Glomerular visceral epithelial cell (primary cell): ENCODE measurements at regions not wholly inside any gene's neighbourhood (a gene's known extent, or its start where the extent isn't known, plus 50 kb on each side); places are given as distances from the start of the nearest gene placed in this dataset.

ENCODE experiments used
- DNase-seq: peaks from one replicate; pipeline ENCODE4 v3.0.0-alpha.2; 2016; ENCODE audit errors: extremely low spot score

DNA sequence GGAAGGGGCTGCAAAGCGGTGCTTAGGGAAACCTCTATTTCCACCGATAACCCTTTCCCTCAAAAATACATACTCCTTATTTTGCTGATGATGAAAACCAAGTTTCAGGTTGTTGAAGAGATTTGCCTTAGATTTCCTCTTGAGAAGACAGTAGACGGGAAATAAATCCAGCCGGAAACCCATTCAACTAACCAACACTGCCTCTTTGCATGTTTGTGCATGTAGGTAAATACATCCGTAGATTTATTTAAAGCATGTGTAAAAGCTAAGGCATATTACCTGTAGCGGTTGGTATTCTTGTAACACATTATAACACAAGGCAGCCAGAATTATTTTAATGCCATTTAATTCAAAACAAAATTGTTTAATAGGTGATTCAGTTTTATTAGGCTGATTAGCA is 136.3 kb upstream of the SLC22A23 start:
- DNase-seq: no peak

DNA sequence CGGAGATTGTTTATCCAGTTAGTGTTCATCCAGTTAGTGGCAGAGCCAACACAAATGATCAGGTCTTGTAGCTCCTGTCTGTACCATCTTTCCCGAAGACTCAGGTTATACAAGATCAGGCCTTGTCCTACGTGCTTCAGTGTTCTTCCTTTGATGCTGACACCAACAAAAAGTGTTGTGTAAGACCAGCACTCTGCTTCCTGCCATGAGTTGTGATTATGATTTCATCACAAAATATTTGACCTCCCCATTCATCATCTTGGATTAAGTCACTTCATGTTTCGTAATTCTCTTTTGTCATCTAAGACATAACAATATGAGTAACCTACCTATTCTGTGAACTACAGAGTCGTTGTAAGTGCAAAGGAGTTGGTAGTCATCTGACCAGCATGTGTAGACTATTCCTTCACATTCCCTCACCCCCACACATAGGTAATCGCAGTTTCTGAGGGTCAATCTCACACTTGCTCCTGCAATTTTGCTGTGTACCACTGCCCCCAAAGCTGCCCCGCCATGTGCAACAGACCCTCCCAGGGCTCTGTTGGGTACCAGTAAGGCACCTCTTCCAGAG is 135.6 kb upstream of the SLC22A23 start:
- peak; percentile 17 for DNase-seq

- no peak for DNase-seq
Measured at GRCh38 chr6:3591970-3592369, 135.1 kb upstream of the SLC22A23 start.

DNA sequence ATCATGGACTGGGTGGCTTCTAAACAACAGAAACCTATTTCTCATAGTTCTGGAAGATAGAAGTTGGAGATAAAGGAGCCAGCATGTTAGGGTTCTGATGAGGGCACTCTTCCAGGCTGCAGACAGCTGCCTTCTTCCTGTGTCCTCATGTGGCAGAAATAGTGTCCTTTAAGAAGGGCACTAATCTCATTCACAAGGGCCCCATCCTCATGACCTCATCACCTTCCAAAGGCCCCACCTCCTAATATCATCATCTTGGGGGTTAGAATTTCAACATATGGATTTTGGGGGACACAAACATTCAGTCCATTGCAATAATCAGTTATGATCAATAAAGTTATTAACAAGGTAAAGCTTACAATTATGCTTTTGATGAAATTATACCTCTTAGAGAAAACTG is 130.8 kb upstream of the SLC22A23 start:
- no peak for DNase-seq

DNA sequence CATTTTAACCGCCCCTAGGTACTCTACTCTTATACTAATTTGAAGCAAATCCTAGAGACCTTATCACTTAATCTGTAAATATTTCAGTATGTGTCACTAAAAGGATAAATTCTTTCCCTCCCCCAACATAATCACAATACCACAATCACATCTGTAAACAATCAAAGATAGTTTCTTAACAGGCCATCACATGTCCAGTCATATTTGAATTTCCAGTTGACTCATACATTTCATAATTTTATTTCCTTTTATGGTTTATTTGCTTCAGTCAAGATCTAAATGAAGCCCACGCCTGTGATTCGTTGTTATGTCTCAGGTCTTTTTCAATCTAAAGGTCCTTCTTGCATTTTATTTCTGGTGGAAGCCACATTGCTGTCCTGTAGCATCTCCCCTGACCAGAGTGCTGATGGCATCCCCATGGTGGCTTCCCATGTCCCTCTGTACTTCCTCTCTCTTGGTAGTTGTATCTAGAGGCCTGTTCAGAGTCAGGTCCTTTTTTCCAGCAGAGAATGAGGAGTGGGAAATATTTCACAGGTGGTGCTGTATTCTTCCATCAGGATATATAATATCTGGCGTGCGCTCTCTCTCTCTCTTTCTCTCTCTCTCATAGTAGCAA is 128.6 kb upstream of the SLC22A23 start:
- DNase-seq: no peak

GRCh38 chr6:3584606-3585005 is 127.8 kb upstream of the SLC22A23 start:
- DNase-seq: no peak

DNA sequence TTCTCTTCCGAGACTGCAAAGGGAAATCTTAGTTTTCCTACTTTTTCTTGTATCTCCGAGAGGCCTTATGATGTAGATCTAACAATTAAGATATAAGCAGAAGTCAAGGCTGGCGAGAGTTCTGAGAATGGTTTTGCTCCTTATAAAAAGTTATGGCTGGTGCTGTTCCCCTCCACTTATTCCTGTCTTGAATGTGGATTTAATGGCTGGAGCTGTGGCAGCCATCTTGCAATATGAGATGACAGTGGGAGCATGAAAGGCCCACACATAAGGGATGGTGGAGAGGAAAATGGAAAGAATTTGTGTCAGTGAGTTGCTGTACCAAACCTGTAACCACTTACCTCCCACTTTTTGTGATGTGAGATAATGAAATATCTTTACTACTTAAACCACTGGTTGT is 124.6 kb upstream of the SLC22A23 start:
- no peak for DNase-seq

DNA sequence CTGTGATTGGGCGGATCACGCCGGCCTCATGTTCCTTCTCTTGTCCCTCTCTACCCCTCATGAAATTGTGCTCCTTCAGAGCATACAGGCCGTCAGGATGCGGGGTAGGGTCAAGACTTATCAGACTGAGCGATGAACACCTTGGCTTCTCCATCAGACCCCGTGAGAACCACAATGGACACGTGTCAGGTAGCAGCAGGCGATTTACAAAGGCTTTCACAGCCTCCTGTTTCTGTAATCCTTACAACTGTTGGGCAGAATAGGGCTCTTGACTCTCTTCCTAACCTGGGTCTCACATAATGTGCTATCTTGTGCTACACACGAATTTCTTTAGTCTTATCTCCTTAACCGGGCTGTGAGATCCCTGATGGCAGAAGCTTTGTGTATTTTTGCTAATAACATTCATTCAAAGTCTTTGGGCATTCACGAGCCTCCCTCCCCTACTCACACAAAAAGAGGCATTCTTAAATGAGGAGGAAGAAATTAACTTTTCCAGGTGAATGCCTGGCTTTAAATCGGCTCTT is 122.9 kb upstream of the SLC22A23 start:
- no peak for DNase-seq

- no peak for DNase-seq
Measured at GRCh38 chr6:3578981-3579380, 122.1 kb upstream of the SLC22A23 start.

DNA sequence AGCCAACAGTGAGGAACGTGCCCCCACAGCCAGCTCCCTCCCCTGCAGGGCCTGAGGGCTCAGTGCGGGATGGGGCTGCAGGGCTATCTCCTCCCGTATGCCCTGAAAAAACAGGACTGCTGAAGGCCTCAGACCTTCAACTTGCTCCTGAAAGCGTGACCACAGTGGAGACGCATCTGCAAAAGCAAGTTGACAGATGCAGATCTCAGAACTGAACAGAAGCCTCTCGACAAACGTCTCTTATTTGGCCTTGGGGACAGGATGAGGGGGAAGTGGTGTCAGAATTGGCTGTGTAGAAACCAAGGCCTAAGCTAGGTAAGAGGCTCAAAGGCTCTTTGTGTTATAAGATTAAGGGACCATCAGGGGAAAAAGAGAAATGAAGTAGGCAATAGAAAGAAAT is 120.7 kb upstream of the SLC22A23 start:
- no peak for DNase-seq

DNA sequence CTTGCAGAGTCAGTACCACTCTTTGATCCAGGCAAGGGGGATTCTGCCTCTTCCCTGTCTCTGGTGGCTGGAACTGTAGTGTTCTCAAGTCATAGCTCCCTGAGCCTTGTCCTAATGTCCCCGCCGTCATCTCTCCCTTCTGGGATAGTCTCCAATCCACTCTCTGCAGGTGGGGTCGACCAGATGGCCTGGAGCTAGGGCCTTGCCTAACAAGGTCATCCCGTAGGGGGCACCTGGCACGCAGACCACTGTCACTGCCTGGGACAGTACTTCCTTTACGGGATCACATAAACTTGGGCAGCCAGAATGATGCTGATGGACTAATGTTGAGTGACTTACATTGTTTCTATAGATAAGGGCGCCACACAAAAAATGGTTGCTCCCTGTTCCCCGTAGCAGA is 118.9 kb upstream of the SLC22A23 start:
- no peak for DNase-seq

DNA sequence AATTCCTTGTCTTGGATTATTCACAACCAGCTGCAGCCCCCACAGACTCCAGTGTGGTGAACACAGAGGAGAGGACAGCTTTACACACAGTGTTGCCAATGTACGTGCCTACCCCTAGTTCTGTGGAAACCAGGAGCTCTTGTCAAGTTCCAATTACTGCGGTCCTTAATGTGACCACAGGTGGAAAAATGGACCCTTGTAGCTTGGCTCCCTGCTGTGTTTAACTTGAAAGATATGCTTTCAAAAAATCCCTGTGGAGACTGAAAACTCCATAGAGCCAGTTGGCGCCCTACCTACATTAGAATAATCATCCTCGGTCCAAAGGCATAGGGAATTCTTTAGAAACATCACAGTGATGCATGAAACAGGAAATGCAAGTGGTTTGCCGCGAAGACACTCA is 118.3 kb upstream of the SLC22A23 start:
- DNase-seq: no peak

GRCh38 chr6:3573670-3574069 is 116.8 kb upstream of the SLC22A23 start:
- no peak for DNase-seq

DNA sequence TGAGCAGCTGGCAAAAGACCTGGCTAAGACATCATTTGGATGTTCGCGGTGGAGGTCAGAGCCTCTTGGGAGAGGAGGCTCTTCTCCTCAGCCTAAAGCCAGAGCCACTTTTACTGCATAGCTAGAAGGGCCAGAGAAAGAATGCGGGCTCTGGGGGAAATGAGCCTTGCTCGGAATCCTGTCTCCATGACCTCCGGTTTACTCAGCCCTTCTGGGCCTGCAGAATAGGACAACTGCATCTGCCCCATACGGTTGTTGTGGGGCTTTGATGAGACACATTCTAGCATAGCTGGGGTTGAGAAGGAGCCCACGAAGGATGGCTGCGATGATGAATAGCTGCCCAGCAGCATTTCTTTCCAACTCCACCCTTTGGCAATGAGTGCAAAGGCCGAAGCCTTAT is 115.0 kb upstream of the SLC22A23 start:
- DNase-seq: no peak

DNA sequence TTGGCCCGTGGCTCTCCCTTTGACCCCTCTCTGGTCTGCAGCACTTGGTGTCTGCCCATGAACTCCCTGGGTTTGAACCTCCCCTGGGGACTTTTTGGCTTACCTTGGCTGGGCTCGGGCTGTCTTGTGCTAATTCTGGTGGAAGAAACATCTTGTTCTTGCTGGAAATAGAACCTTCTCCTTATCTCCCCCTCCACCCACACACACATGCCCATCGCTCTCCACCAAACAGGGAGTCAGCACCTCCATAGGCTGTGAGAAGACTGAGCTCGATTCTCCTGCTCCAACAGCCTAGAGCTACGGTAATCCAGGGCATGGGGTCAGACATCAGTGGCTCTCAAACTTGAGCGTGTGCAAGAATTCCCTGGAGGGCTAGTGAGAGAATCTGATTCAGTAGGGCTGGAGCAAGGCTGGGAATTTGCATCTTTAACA is 114.4 kb upstream of the SLC22A23 start:
- no peak for DNase-seq

- no peak for DNase-seq
Measured at GRCh38 chr6:3569816-3570215, 113.0 kb upstream of the SLC22A23 start.

GRCh38 chr6:3568396-3569082 is 111.7 kb upstream of the SLC22A23 start:
- DNase-seq: no peak

DNA sequence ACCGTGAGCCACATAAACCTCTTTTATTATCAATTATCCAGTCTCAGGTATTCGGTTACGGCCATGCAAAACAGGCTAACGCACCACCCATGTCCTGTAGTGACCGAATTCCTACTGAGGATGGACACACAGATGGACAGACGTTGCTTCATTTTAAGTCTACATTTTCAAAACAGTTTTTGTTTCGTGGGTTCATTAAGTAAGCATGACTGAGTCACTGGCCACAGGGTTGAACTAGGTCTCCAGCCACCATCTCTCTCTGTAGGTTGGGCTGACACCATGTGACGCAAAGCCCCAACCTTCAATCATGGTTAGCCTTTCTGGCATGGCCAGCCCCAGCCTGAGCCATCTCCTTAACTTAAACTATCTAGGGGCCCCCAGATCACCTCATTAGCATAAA is 110.0 kb upstream of the SLC22A23 start:
- DNase-seq: no peak

DNA sequence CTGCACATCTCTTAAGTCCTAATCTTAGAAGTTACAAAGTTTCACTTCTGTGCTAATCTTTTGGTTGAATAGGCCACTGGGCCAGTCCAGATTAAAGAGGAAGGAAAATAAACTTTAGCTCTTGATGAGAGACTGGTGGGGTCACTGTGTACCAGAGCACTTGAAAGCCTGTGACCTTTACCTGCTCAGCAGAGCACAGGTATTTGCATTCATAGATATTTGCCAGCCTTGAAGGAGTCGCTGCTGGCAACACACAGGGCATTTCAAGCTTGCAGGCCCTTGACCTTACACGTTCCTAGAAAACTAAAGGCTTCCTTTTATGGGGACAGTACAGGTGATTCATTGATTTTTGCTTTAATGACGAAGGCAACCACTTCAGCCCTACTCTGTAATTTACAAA is 108.4 kb upstream of the SLC22A23 start:
- no peak for DNase-seq

- DNase-seq: no peak
Measured at GRCh38 chr6:3561725-3562124, 104.9 kb upstream of the SLC22A23 start.

GRCh38 chr6:3560211-3560610 is 103.4 kb upstream of the SLC22A23 start:
- no peak for DNase-seq

DNA sequence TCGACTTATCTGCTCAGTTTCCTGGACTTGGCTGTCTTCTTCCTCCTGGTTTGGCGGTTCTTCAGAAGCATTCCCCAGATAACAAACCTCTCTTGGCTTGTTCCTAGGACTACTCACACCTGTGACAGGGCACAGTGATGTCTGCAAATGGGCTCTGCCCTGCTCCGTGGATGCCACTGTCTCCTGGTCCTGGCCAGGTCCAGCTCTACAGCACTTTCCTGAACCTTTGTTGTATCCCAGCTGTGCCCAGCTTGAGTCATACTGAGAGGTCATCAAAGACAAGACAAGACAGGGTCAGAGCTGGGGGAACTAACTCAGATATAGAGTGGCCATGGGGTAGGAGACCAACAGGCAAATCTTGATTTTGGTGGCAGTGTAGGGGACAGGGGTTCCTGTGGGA is 102.7 kb upstream of the SLC22A23 start:
- no peak for DNase-seq

GRCh38 chr6:3557336-3557735 is 100.5 kb upstream of the SLC22A23 start:
- DNase-seq: no peak
